Omental fat pad (tissue), 3 donors: ENCODE measurements at regions not wholly inside any gene's neighbourhood (a gene's known extent, or its start where the extent isn't known, plus 50 kb on each side); places are given as distances from the start of the nearest gene placed in this dataset.

Experiments
- ATAC-seq: fragments of 150-250 bp; one replicate; pipeline ENCODE4 v1.9.1; 2016; ENCODE audit warnings: mild to moderate bottlenecking, moderate library complexity; ENCODE audit not compliant: low FRiP score
- DNase-seq: peaks from one replicate; pipeline ENCODE4 v3.0.0-alpha.2; 2019; ENCODE audit warnings: low spot score
- CTCF ChIP-seq, 3 donors: fragments of 450-650 bp; IDR thresholded peaks; one replicate each; pipeline ENCODE4 v1.5.1; 2016 to 2017; ENCODE audit warnings: antibody characterized with exemption in 3 of 3, mild to moderate bottlenecking in 3 of 3, moderate library complexity in 2 of 3

GRCh38 chr15:96574782-96575181 lies 244.3 kb downstream of the NR2F2 start:
- ATAC-seq (no peak), DNase-seq (no peak)
- no peak for TF ChIP-seq CTCF (IDR thresholded peaks at IDR 0.05)

- DNase-seq, result no peak
- ATAC-seq, result no peak
- no peak for TF ChIP-seq CTCF (IDR thresholded peaks at IDR 0.05)
Observed at GRCh38 chr15:96576596-96576995, 246.1 kb downstream of the NR2F2 start.

GRCh38 chr15:96578393-96578792 lies 247.9 kb downstream of the NR2F2 start:
- ATAC-seq (no peak), DNase-seq (no peak)
- no peak for TF ChIP-seq CTCF (IDR thresholded peaks at IDR 0.05)

GRCh38 chr15:96581371-96581770 lies 250.9 kb downstream of the NR2F2 start:
- DNase-seq (no peak), ATAC-seq (no peak)
- TF ChIP-seq CTCF (IDR thresholded peaks at IDR 0.05), result no peak

GRCh38 chr15:96582473-96582872 lies 252.0 kb downstream of the NR2F2 start:
- TF ChIP-seq CTCF (IDR thresholded peaks at IDR 0.05), result no peak
- ATAC-seq, result no peak

GRCh38 chr15:96583671-96584070 lies 253.2 kb downstream of the NR2F2 start:
- ATAC-seq (no peak), DNase-seq (no peak)
- TF ChIP-seq CTCF (IDR thresholded peaks at IDR 0.05), result no peak

More at GRCh38 chr15:96582473-96582872, 252.0 kb downstream of the NR2F2 start:
- DNase-seq, result no peak

GRCh38 chr15:96585484-96586386 lies 255.2 kb downstream of the NR2F2 start:
- no peak for DNase-seq
- no peak for TF ChIP-seq CTCF (IDR thresholded peaks at IDR 0.05)
- no peak for ATAC-seq
